NCI-H2196 (cell line): ENCODE measurements at regions not wholly inside any gene's neighbourhood (a gene's known extent, or its start where the extent isn't known, plus 50 kb on each side); places are given as distances from the start of the nearest gene placed in this dataset.
"Not testable (repeated sequence)": the region's sequence is repeated elsewhere in the genome, so short reads cannot be mapped to it uniquely, and the experiment has no call there.

Source experiments
- DNase-seq: peaks from one replicate; lab custom pipeline; 2025; ENCODE audit not compliant: unreplicated experiment; lab: John Stamatoyannopoulos, UW

- DNase-seq: no peak
These were observed 540.0 kb upstream of the SLC39A10 start for GRCh38 chr2:195117011-195117410.

GRCh38 chr2:195115738-195116137 is 541.3 kb upstream of the SLC39A10 start:
- no peak for DNase-seq

- no peak for DNase-seq
These were observed 548.8 kb upstream of the SLC39A10 start for GRCh38 chr2:195108182-195108581.

- DNase-seq: no peak
These were observed 550.2 kb upstream of the SLC39A10 start for GRCh38 chr2:195106681-195107380.

GRCh38 chr2:195105581-195105980 is 551.4 kb upstream of the SLC39A10 start:
- DNase-seq: no peak

GRCh38 chr2:195094330-195094729 is 562.7 kb upstream of the SLC39A10 start:
- DNase-seq: no peak

DNA sequence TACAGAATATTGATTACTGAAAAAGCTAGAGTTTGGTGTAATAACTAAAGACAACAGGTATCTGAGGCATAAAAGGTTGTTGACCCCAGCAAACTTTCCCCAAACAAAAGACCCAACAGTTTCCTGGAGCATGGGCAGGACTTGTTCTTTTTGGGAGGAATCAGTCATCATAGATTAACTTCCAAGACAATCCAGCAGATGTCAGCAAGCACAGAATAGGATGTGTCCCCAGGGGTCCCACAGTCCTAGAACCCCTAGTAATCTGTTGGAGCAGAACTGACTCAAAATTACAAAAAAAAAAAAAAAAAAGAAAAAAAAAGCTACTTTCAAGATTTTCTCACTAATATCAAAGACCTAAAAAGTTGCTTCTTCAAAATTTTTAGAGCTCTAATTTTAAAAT is 564.7 kb upstream of the SLC39A10 start:
- DNase-seq: no peak

- DNase-seq: not testable (repeated sequence)
These were observed 584.2 kb upstream of the SLC39A10 start for GRCh38 chr2:195072806-195073205.

GRCh38 chr2:195057001-195057400 is 600.0 kb upstream of the SLC39A10 start:
- no peak for DNase-seq

DNA sequence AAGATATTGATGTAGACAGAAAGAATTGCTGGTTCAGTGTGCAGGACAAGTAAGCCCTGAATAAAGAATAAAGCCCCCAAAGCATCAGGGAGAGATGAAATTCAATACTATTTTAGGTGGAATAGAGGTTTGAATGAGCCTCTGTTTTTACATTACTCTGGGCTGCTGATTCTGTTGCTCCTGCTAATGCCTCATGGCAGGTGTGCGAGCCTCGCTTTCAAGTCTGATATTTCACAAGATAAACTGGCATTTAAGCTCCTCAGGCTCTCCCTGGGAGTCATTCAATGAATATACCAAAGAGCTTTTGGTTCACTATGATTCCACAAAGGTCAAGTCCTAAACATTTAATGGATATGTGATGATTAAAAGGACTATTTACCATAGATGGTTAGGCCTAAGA is 601.0 kb upstream of the SLC39A10 start:
- DNase-seq: no peak

GRCh38 chr2:195051401-195051800 is 605.6 kb upstream of the SLC39A10 start:
- no peak for DNase-seq

DNA sequence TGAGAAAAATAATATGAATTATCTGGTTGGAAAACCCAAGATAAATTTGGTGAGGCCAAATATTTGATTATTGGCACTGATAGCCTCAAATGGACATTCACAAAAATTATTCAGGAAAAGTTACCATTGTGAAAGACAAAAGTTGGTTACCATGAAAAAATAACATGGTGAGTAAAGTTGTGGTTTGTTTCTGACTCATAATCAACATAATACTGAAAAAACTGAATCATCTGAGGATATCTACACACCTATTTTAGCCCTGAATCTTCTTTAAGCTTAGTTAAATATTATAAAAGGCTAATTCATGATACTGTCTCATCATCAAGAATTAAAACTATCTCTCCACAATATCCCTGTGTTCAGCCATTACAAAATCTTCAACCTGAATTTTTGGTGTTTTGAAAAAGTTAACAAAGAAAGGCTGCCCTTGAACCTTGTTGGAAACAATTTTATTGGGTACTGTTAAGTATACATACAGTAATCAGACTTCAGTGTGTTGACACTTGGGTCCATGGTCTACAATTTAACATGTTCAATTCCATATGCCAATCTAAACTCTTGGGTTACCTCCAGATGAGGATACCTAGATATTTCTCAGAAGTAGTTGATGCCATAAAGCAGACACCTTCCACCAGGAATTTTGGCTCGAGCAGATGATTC is 607.5 kb upstream of the SLC39A10 start:
- DNase-seq: no peak

- DNase-seq: no peak
These were observed 609.1 kb upstream of the SLC39A10 start for GRCh38 chr2:195047955-195048354.

- no peak for DNase-seq
These were observed 612.2 kb upstream of the SLC39A10 start for GRCh38 chr2:195044801-195045200.

GRCh38 chr2:195038153-195038552 is 618.9 kb upstream of the SLC39A10 start:
- DNase-seq: no peak

DNA sequence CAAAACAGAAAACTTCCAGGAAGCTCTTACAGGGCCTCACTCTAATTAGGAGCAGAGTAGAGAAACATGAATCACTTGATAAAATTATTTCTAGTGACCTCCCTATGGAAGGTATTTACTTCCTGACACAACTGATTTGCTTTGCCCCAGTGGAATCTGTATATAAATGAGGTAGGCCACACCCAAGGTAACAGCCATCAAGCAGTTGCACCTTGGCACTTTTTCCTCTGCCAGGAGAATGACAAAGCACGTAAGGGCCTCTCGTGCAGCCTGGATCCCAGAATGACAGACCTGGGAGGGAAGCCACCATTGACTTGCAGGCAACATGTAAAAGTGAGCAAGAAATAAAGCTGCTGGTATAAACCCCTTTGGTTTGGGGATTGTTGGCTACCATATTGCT is 620.0 kb upstream of the SLC39A10 start:
- no peak for DNase-seq

DNA sequence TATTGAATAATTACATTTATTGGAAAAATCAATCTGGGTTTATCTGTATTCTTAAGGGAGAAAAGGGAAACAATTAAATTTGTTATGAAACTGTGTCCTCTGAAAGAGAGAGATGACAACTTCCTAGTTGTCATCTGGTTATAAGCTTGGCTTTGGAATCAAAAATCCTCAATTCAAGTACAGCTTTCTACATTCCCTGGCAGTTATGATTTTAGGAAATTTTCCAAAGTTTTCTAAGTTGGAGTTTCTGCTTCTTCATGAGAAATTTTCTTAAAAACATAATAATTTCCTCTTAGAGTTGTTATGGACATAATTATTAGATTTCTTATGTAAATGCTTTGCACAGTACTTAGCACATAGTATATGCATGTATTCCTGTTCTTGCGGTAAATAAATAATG is 625.6 kb upstream of the SLC39A10 start:
- DNase-seq: no peak

DNA sequence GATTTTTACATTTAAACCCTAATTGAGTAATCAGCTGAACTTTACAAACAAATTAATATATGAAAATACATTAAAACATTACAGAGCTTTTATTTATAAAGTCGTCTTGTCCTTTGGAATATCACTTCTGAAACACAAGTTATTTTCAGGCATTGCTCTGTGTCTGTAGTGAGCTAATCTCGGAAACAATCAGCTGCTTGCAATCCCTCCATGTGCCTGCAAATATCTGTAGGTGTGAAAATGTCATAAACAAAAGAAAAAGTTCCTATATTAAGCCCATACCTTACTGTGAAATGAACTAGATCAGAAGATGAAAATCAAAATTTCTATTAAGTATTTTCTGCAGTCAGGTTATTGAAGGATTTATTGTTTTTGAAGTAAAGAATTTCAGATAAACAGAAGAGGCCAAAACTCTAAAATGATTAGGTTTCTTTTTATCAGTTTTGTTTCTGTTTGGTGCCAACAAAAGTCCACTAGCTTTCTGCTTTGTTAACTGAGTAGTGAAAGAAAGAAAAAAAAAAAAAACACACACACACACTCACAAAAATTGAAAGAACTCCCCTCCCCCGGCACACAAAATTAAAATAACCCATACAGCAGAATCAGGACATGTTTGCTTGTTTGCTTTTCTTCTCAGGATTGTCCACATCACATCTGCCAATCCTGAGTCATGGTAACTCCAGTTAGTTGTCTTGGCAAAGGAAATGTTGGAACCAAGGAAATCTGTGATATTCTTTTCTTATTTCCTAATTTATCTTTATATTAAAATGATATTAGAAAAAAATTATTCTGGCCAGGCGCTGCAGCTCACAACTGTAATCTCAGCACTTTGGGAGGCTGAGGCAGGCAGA is 627.0 kb upstream of the SLC39A10 start:
- no peak for DNase-seq

DNA sequence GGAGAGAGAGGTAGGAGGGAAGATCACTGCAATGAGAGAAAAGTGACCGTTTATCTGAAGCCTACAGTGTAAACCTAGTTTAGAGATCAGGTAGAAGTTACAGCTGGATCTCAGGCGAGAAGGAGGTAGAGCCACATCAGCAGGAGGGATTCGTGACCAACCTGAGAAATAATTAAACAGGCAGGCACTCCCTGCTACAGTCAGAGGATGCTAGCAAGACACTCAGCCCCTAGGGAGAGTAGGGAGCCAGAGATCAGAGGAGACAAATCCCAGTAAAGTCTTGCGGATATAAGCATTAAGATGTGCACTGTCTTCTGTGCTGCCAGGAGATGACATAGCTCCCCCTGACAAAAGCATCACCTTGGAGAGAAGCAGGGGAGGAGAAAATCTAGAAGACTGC is 629.1 kb upstream of the SLC39A10 start:
- DNase-seq: no peak

DNA sequence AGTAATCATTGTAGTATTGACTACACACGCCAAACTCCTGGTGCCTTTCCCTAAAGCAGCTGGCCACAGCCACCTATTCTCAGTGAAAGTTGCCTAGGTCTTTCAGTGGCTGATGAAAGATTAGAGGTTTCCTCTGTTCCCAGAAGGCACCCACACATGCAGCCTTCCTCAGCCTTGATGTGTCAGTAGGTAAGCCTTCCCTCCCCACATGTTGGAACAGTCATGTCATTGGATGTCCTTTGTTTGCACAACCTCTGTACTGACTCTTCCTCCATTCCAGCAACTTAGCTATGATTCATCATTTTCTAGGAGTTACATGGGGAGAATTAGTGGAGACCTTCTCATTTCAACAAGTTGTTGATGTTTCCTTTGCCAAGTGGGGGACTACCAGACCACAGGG is 630.8 kb upstream of the SLC39A10 start:
- no peak for DNase-seq

- DNase-seq: no peak
These were observed 634.6 kb upstream of the SLC39A10 start for GRCh38 chr2:195022508-195022830.
